Inflammatory macrophage treated with lipopolysaccharide for 1 hour (primary cell): ENCODE measurements at regions not wholly inside any gene's neighbourhood (a gene's known extent, or its start where the extent isn't known, plus 50 kb on each side); places are given as distances from the start of the nearest gene placed in this dataset.
"Not testable (repeated sequence)": the region's sequence is repeated elsewhere in the genome, so short reads cannot be mapped to it uniquely, and the experiment has no call there.

Source experiments
- DNase-seq, 2 donors: peaks; one replicate each; pipeline ENCODE4 v3.0.0-alpha.2; 2020 to 2022

GRCh38 chr9:108441726-108442125 lies 414.1 kb downstream of the ACTL7B start:
- DNase-seq: peak; percentile 8 to 16

GRCh38 chr9:108441251-108441650 lies 414.5 kb downstream of the ACTL7B start:
- no peak for DNase-seq

GRCh38 chr9:108439947-108440346 lies 415.8 kb downstream of the ACTL7B start:
- DNase-seq: no peak

GRCh38 chr9:108437656-108438055 lies 418.1 kb downstream of the ACTL7B start:
- DNase-seq: no peak

GRCh38 chr9:108436448-108436847 lies 419.3 kb downstream of the ACTL7B start:
- no peak for DNase-seq

- DNase-seq: peak in 1 of 2 donors; percentile 17
Observed at GRCh38 chr9:108434502-108434901, 421.3 kb downstream of the ACTL7B start.

GRCh38 chr9:108434036-108434435 lies 421.8 kb downstream of the ACTL7B start:
- DNase-seq: no peak

- no peak for DNase-seq
Observed at GRCh38 chr9:108430655-108431054, 425.1 kb downstream of the ACTL7B start.

- no peak for DNase-seq
Observed at GRCh38 chr9:108427751-108428150, 428.0 kb downstream of the ACTL7B start.

- DNase-seq: not testable (repeated sequence)
Observed at GRCh38 chr9:108426421-108426940, 429.3 kb downstream of the ACTL7B start.

GRCh38 chr9:108423433-108423832 lies 432.4 kb downstream of the ACTL7B start:
- no peak for DNase-seq

GRCh38 chr9:108419379-108419778 lies 436.4 kb downstream of the ACTL7B start:
- DNase-seq: no peak

- no peak for DNase-seq
Observed at GRCh38 chr9:108417726-108418125, 438.1 kb downstream of the ACTL7B start.

GRCh38 chr9:108417312-108417711 lies 438.5 kb downstream of the ACTL7B start:
- DNase-seq: no peak

GRCh38 chr9:108416324-108416723 lies 439.5 kb downstream of the ACTL7B start:
- no peak for DNase-seq

- DNase-seq: no peak
Observed at GRCh38 chr9:108413809-108414208, 442.0 kb downstream of the ACTL7B start.

- peak in 1 of 2 donors; percentile 29 for DNase-seq
Observed at GRCh38 chr9:108412755-108413154, 443.0 kb downstream of the ACTL7B start.

- peak in 1 of 2 donors; percentile 10 for DNase-seq
Observed at GRCh38 chr9:108411632-108412031, 444.2 kb downstream of the ACTL7B start.

GRCh38 chr9:108410161-108410560 lies 445.6 kb downstream of the ACTL7B start:
- DNase-seq: no peak

GRCh38 chr9:108400297-108400696 lies 455.5 kb downstream of the ACTL7B start:
- DNase-seq: no peak

- no peak for DNase-seq
Observed at GRCh38 chr9:108399851-108400250, 455.9 kb downstream of the ACTL7B start.

- DNase-seq: no peak
Observed at GRCh38 chr9:108397286-108397685, 458.5 kb downstream of the ACTL7B start.

- DNase-seq: no peak
Observed at GRCh38 chr9:108396611-108397010, 459.2 kb downstream of the ACTL7B start.

- no peak for DNase-seq
Observed at GRCh38 chr9:108396193-108396592, 459.6 kb downstream of the ACTL7B start.

- no peak for DNase-seq
Observed at GRCh38 chr9:108395421-108395820, 460.4 kb downstream of the ACTL7B start.

GRCh38 chr9:108394726-108395125 lies 461.1 kb downstream of the ACTL7B start:
- DNase-seq: no peak
